Middle frontal gyrus (tissue), 1 donor: ENCODE measurements at regions not wholly inside any gene's neighbourhood (a gene's known extent, or its start where the extent isn't known, plus 50 kb on each side); places are given as distances from the start of the nearest gene placed in this dataset.
"Not testable (repeated sequence)": the region's sequence is repeated elsewhere in the genome, so short reads cannot be mapped to it uniquely, and the experiment has no call there.

ENCODE experiments used
- DNase-seq: peaks from one replicate; pipeline ENCODE4 v3.0.0-alpha.2; 2015; ENCODE audit warnings: low spot score; ENCODE audit errors: extremely low spot score

GRCh38 chr21:28148400-28149064, 844.1 kb downstream of the LTN1 start:
- DNase-seq: no peak

DNA sequence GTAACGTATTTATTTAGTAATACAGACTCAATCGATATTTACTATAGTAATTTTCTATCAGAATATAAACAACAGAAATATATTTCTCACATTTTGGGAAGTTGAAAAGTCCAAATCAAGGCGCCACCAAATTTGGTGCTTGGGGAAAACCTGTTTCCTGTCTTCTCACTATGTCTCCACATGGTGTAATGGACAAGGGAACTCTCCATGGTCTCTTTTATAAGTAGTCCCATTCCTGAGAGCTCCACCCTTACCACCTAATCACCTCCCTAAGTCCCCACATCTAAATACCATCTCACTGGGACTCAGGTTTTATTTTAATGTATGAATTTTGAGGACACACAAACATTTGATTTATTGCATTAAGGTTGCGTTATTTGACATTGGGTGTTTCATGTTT, 848.0 kb downstream of the LTN1 start:
- no peak for DNase-seq

- no peak for DNase-seq
Observed at GRCh38 chr21:28144089-28144488, 848.6 kb downstream of the LTN1 start.

DNA sequence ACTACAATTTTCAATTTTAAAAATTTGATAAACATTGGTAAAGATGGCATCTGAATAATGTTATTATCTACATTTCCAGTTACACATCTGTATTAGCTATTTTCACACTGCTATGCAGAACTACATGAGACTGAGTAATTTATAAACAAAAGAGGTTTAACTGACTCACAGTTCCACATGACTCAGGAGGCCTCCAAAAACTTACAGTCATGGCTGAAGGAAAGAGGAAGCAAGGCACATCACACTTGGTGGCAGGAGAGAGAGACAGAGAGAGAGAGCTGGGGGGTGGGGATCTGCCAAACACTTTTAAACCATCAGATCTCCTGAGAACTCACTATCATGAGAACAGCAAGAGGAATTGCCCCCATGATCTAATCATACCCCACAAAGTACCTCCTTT, 850.0 kb downstream of the LTN1 start:
- no peak for DNase-seq

- no peak for DNase-seq
Observed at GRCh38 chr21:28138272-28138671, 854.4 kb downstream of the LTN1 start.

- no peak for DNase-seq
Observed at GRCh38 chr21:28136656-28137255, 855.9 kb downstream of the LTN1 start.

GRCh38 chr21:28135646-28136045, 857.0 kb downstream of the LTN1 start:
- DNase-seq: no peak

GRCh38 chr21:28133116-28133515, 859.6 kb downstream of the LTN1 start:
- no peak for DNase-seq

DNA sequence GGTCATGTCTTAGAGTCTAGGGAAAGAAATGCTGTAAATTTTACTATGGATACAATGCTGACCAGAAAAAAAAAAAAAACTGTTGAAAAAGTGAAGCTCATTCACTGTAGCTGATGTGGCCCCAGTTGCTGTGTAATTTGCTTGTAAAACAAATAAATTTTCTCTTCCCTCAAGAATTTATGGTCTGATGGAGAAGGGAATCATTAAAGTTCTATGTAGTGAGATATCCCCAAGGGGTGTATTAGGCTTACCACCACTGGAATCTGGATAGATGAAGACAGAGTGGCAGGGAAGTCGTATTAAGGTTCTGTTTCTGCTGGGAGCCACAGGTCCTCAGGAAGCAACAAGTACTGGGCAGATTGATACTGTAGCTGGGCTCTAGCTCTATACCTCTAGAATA, 860.0 kb downstream of the LTN1 start:
- no peak for DNase-seq

DNA sequence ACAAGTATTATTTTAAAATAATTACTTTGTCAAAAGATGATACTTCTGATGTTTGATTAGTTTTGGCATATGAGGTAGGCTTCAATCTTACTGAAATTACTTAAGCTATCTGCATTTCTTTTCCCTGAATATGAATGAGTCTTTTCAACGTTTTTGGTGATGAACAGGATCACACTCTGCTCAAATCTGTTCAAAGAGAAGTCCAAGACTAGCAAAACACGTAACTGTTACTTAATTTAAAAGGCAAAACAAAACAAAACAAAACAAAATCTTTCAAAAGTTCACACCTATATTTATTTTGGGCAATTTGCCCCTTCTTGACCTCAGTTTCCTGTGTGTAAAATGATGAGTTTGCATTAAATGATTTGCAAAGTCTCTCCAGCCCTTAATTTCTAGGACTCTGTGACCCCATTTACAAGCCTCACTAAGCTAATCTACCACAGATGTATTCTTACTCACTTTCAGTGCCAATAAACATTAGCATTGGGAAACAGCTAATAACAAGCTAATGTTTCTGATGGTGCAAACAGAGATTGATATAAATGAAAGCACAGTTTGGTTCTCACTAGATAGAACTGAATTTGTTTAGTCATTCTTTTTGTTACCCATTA, 865.4 kb downstream of the LTN1 start:
- no peak for DNase-seq

- DNase-seq: no peak
Observed at GRCh38 chr21:28126521-28127174, 866.0 kb downstream of the LTN1 start.

- no peak for DNase-seq
Observed at GRCh38 chr21:28124541-28124940, 868.1 kb downstream of the LTN1 start.

DNA sequence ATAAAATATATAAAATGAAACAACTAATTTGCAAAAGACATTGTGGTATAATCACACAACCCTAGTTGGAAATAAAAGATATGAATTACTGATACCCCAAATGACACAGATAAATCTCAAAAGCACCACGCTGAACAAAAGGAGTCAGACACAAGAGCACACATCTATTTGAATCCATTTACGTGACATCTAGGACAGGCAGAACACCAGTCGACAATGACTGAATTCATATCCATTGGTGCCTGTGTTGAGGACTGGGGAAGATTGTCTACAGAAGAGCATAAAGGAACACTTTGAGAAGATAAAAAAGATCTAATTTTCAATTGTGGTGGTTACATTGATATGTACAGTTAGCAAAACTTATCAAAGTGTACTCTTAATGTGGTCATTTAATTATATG, 874.1 kb downstream of the LTN1 start:
- no peak for DNase-seq

- not testable (repeated sequence) for DNase-seq
Observed at GRCh38 chr21:28114986-28115385, 877.7 kb downstream of the LTN1 start.

DNA sequence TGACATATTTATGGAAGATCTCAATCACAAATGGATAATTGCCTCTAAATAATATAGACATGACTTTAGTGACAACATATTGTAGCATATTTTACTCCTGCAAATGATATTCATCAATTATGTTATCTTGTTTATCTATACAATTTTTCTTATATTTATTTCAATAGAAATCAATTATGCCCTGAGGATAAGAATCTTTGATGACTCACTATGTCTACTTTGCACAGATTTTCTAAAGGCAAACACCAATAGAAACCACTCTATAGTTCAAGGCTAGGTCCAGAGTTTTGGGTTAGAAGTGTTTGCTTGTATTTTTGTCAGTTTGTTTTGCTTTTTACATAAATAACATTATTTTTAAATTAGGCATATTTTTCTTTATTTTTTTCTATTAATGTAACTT, 879.0 kb downstream of the LTN1 start:
- DNase-seq: no peak

GRCh38 chr21:28112511-28112910, 880.2 kb downstream of the LTN1 start:
- no peak for DNase-seq

- DNase-seq: no peak
Observed at GRCh38 chr21:28111151-28111619, 881.5 kb downstream of the LTN1 start.

DNA sequence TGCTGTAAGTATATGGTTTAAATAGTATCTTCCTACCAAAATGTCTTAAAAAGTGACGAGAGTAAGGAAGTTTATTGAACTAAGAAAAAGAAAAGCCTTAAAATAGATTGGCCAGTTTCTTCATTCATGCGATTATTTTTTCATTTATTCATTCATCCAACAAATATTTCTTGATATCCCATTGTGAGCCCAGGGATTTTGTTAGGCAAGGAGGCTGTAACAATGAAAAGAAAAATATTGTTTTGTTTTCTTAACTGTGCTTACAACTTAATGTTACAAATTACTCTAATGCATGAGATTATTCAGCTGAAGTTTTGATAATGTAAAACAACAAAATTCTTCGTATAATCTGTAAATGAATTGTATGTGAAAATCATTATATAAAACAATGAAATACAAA, 882.0 kb downstream of the LTN1 start:
- DNase-seq: no peak

DNA sequence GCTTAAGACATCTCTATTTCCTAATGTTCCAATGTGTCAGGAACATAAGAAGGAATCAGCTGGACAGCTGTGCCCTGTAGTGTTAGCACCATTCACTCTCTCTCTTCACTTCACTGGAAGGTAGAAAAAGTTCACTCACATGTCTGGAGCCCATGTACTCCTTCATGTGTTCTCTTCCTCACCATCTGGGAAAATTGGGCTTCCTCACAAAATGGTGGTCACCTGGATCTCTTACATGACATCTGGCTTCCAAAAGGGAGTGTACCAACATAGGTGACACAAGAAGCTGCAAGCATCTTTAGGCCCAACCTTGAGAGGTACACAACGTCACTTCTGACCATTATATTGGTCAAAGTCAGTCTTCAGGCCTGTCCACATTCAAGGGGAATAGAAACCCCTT, 882.6 kb downstream of the LTN1 start:
- DNase-seq: no peak

- no peak for DNase-seq
Observed at GRCh38 chr21:28106370-28106890, 886.2 kb downstream of the LTN1 start.

DNA sequence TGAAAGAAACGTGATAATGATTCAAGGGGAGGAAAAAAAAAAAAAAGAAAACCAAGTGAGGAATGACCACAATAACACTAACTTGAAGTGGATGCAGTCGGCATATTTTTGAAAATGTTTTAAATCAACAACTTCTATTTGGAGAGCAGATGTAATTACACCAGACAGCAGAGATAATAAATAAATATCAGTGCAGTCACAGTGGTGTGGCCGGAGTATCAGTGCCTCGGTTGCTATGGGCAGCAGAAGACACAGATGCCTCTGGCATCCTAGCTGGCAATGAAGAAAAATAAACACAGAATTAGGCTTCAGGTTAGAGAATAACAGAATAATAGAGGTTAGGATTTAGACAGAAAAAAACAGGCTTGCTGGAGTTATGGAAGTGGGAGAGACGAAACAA, 888.3 kb downstream of the LTN1 start:
- no peak for DNase-seq

DNA sequence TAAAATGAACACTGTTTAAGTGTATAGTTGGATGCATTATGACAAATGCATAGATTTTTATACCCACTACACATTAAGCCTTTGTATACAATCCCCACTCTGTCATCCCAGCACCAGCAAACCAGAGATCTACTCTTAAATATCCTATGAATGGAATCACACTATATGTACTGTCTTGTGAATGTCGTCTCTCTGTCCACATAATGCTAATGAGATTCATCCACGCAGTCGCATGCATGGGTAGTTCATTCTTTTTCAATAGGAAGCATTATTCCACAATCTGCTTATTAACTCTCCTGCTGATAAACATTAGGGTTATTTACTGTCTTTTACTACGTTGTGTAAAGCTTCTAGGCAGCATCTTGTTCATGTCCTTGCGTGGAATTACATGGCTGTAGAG, 892.3 kb downstream of the LTN1 start:
- DNase-seq: no peak
